CD14-positive monocyte (primary cell): ENCODE measurements at regions not wholly inside any gene's neighbourhood (a gene's known extent, or its start where the extent isn't known, plus 50 kb on each side); places are given as distances from the start of the nearest gene placed in this dataset.

Source experiments
- DNase-seq, 3 donors: peaks; one replicate each; pipeline ENCODE4 v3.0.0-alpha.2; 2011 to 2022
- H2AFZ ChIP-seq: 2 replicates; pipeline ENCODE4 v1.6.0; 2012; ENCODE audit warnings: mild to moderate bottlenecking, low read depth, low read length, inconsistent platforms; ENCODE audit not compliant: insufficient read depth, poor library complexity, severe bottlenecking
- H3K27ac ChIP-seq, 2 donors: 1 replicate in 1 of 2; 2 replicates in 1 of 2; pipeline ENCODE4 v1.5.1; 2012 to 2013; ENCODE audit warnings: low read length in 2 of 2, control low read depth in 1 of 2, inconsistent platforms in 1 of 2, low read depth in 1 of 2, mild to moderate bottlenecking in 1 of 2
- H3K27me3 ChIP-seq, 2 donors: one replicate each; pipeline versions ENCODE4 v1.6.0 to v1.6.1; 2011 to 2013; ENCODE audit warnings: low read length in 2 of 2; ENCODE audit not compliant: control insufficient read depth in 2 of 2, insufficient read depth in 2 of 2
- H3K36me3 ChIP-seq, 2 donors: replicated peaks in 1 of 2; 1 replicate in 1 of 2; 2 replicates in 1 of 2; pipeline versions ENCODE4 v1.5.1 to v1.6.1; 2012 to 2013; ENCODE audit warnings: low read length in 2 of 2, control low read depth in 1 of 2, inconsistent platforms in 1 of 2, mild to moderate bottlenecking in 1 of 2; ENCODE audit not compliant: insufficient read depth in 2 of 2, control insufficient read depth in 1 of 2
- H3K4me1 ChIP-seq, 2 donors: 1 replicate in 1 of 2; 2 replicates in 1 of 2; pipeline versions ENCODE4 v1.5.1 to v1.6.1; 2012 to 2013; ENCODE audit warnings: low read length in 2 of 2, control low read depth in 1 of 2, inconsistent platforms in 1 of 2, mild to moderate bottlenecking in 1 of 2, moderate library complexity in 1 of 2; ENCODE audit not compliant: insufficient read depth in 2 of 2, control insufficient read depth in 1 of 2
- H3K4me2 ChIP-seq: replicated peaks from 2 replicates; pipeline ENCODE3; 2012; ENCODE audit warnings: low read length, moderate library complexity, mild to moderate bottlenecking; ENCODE audit not compliant: poor library complexity, severe bottlenecking; ENCODE audit errors: extremely low read depth
- H3K4me3 ChIP-seq, 3 experiments: fragments of 200-600 bp in 1 of 3; sonication (generic) in 1 of 3; replicated peaks in 1 of 3; 1 replicate in 2 of 3; 2 replicates in 1 of 3; pipeline ENCODE4 v1.5.1; 2011 to 2013; ENCODE audit warnings: low read length in 3 of 3, mild to moderate bottlenecking in 3 of 3, control low read depth in 2 of 3, low read depth in 2 of 3, inconsistent platforms in 1 of 3, moderate library complexity in 1 of 3
- H3K79me2 ChIP-seq: 2 replicates; pipeline ENCODE4 v1.6.0; 2012; ENCODE audit warnings: mild to moderate bottlenecking, control low read depth, inconsistent platforms, low read length, moderate library complexity; ENCODE audit not compliant: insufficient read depth
- H3K9ac ChIP-seq: 2 replicates; pipeline ENCODE4 v1.6.0; 2017; ENCODE audit warnings: low read length, mild to moderate bottlenecking; ENCODE audit not compliant: insufficient read depth, poor library complexity, severe bottlenecking
- H3K9me3 ChIP-seq, 2 donors: replicated peaks in 1 of 2; 1 replicate in 1 of 2; 2 replicates in 1 of 2; pipeline versions ENCODE4 v1.5.1 to v1.6.1; 2012 to 2013; ENCODE audit warnings: low read length in 2 of 2, control low read depth in 1 of 2; ENCODE audit not compliant: control insufficient read depth in 1 of 2, insufficient read depth in 1 of 2
- H4K20me1 ChIP-seq: 2 replicates; pipeline ENCODE4 v1.6.0; 2012; ENCODE audit warnings: mild to moderate bottlenecking, low read length, control low read depth, moderate library complexity; ENCODE audit not compliant: insufficient read depth
- H3K27ac Mint-ChIP-seq, 7 donors: one replicate each; pipeline ENCODE4 v1.8.0; 2020; ENCODE audit warnings: mild to moderate bottlenecking in 7 of 7, mixed read lengths in 7 of 7, moderate library complexity in 6 of 7, inconsistent platforms in 2 of 7
- H3K27me3 Mint-ChIP-seq, 3 donors: one replicate each; pipeline ENCODE4 v1.8.0; 2021 to 2022; ENCODE audit warnings: low read depth in 3 of 3, mild to moderate bottlenecking in 3 of 3, mixed read lengths in 3 of 3, moderate library complexity in 3 of 3, inconsistent platforms in 1 of 3
- H3K36me3 Mint-ChIP-seq, 2 donors: one replicate each; pipeline ENCODE4 v1.8.0; 2020; ENCODE audit warnings: mixed read lengths in 2 of 2, inconsistent platforms in 1 of 2, mild to moderate bottlenecking in 1 of 2
- H3K4me1 Mint-ChIP-seq: one replicate; pipeline ENCODE4 v1.8.0; 2020; ENCODE audit warnings: mild to moderate bottlenecking, mixed read lengths
- H3K4me3 Mint-ChIP-seq, 2 donors: one replicate each; pipeline ENCODE4 v1.8.0; 2020; ENCODE audit warnings: mild to moderate bottlenecking in 2 of 2, mixed read lengths in 2 of 2, moderate library complexity in 1 of 2
- H3K9me3 Mint-ChIP-seq, 7 donors: one replicate each; pipeline ENCODE4 v1.8.0; 2020 to 2022; ENCODE audit warnings: mixed read lengths in 7 of 7, mild to moderate bottlenecking in 6 of 7, moderate library complexity in 6 of 7, inconsistent platforms in 2 of 7
- CTCF ChIP-seq: fragments of 200-600 bp; IDR thresholded peaks from one replicate; pipeline ENCODE4 v1.8.0; 2022; ENCODE audit warnings: antibody characterized with exemption, mild to moderate bottlenecking
- WGBS: methylation state at CpG from one replicate; pipeline ENCODE4 v1.1.5; 2013; ENCODE audit warnings: missing lambda C conversion rate; ENCODE audit not compliant: insufficient coverage; 5-methylcytosine and 5-hydroxymethylcytosine counted together
- intact Hi-C, 2 donors: fragments of 100-400 bp; cut with micrococcal nuclease; formaldehyde crosslinking; loops; one replicate each; pipeline versions ENCODE4 v1.15.0 to v1.15.1; 2023

- H3K4me3 ChIP-seq: no peak overlapping the region
- Mint-ChIP-seq H3K9me3 (peaks cover 5 to 15% (median 9%) of the 10 kb centered on the region in 7 donors), H3K36me3 (peaks cover 0 to 3% of the 10 kb centered on the region in 2 donors), H3K27ac (peak overlapping the region in 1 of 7 donors; percentile 42), H3K4me1 (peaks cover 11% of the 10 kb centered on the region), H3K4me3 (no peak overlapping the region), H3K27me3 (peaks cover 17 to 26% (median 23%) of the 10 kb centered on the region in 3 donors)
- no peak overlapping the region for H2AFZ ChIP-seq
- no peak overlapping the region for H3K9ac ChIP-seq
- no peaks in the 10 kb centered on the region for H4K20me1 ChIP-seq
- peaks cover 0 to 8% of the 10 kb centered on the region in 2 donors for H3K27me3 ChIP-seq
- no peak for DNase-seq
- H3K4me2 ChIP-seq: no peak overlapping the region
- intact Hi-C loops: no loop called here
- WGBS: 78% methylated on average over 1 of the region's 2 CpGs
- no peak overlapping the region for H3K27ac ChIP-seq
- no peaks in the 10 kb centered on the region for H3K36me3 ChIP-seq
- H3K9me3 ChIP-seq: peaks cover 0 to 8% of the 10 kb centered on the region in 2 donors
- no peaks in the 10 kb centered on the region for H3K4me1 ChIP-seq
- no peaks in the 10 kb centered on the region for H3K79me2 ChIP-seq
- no peak for TF ChIP-seq CTCF
These were observed 78.2 kb upstream of the CHST15 start for GRCh38 chr10:124171561-124171960.

- no peaks in the 10 kb centered on the region for H3K4me1 ChIP-seq
- H4K20me1 ChIP-seq: no peaks in the 10 kb centered on the region
- H3K27me3 ChIP-seq: no peaks in the 10 kb centered on the region
- WGBS: 93% methylated on average over 3 of the region's 7 CpGs
- Mint-ChIP-seq H3K4me3 (peak overlapping the region in 1 of 2 donors; percentile 11), H3K27ac (no peak overlapping the region), H3K4me1 (peaks cover 3% of the 10 kb centered on the region), H3K9me3 (peaks cover 7 to 18% (median 10%) of the 10 kb centered on the region in 7 donors), H3K27me3 (peaks cover 9 to 17% (median 14%) of the 10 kb centered on the region in 3 donors), H3K36me3 (peaks cover 0 to 3% of the 10 kb centered on the region in 2 donors)
- no peak for TF ChIP-seq CTCF
- H3K79me2 ChIP-seq: no peaks in the 10 kb centered on the region
- no peak overlapping the region for H2AFZ ChIP-seq
- H3K9ac ChIP-seq: no peak overlapping the region
- DNase-seq: no peak
- H3K4me3 ChIP-seq: no peak overlapping the region
- no peak overlapping the region for H3K27ac ChIP-seq
- H3K36me3 ChIP-seq: no peaks in the 10 kb centered on the region
- intact Hi-C loops: no loop called here
- H3K9me3 ChIP-seq: peaks cover 0 to 10% of the 10 kb centered on the region in 2 donors
- no peak overlapping the region for H3K4me2 ChIP-seq
These were observed 77.2 kb upstream of the CHST15 start for GRCh38 chr10:124170631-124171030.
